MG63 (cell line): ENCODE measurements at regions not wholly inside any gene's neighbourhood (a gene's known extent, or its start where the extent isn't known, plus 50 kb on each side); places are given as distances from the start of the nearest gene placed in this dataset.

Source experiments
- DNase-seq: peaks from one replicate; pipeline ENCODE4 v3.0.0-alpha.2; 2020
- H3K27me3 ChIP-seq: fragments of 250-450 bp; sonication (Bioruptor Pico); 2 replicates; pipeline ENCODE4 v1.5.1; 2020; ENCODE audit warnings: mild to moderate bottlenecking, moderate library complexity
- H3K36me3 ChIP-seq: fragments of 250-450 bp; sonication (Bioruptor Pico); 2 replicates; pipeline ENCODE4 v1.5.1; 2020; ENCODE audit warnings: mild to moderate bottlenecking, moderate library complexity
- H3K4me3 ChIP-seq: fragments of 250-450 bp; sonication (Bioruptor Pico); 2 replicates; pipeline ENCODE4 v1.5.1; 2020; ENCODE audit warnings: mild to moderate bottlenecking, moderate library complexity
- H3K9me3 ChIP-seq: fragments of 250-450 bp; sonication (Bioruptor Pico); 2 replicates; pipeline ENCODE4 v1.5.1; 2020; ENCODE audit warnings: mild to moderate bottlenecking, moderate library complexity

DNA sequence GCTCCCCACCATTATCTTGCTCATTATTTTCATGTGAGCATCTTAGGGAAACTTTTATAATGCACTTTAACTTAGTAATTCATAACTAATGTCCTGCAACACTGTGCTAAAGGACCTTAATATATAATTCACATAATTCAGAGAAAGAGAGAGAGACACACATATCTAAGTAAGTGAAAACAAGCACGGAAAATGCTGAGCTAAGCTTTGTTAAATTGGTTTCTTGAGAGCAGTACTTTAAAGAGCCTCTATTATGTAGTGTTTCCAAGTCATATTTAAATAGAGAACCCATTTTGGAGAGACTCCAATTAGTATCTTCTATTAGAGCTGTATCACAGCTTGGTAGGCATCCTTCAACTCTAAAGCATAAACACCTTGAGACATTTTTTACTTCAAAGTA, 354.1 kb upstream of the SOX14 start:
- no peaks in the 10 kb centered on the region for H3K36me3 ChIP-seq
- no peaks in the 10 kb centered on the region for H3K9me3 ChIP-seq
- H3K4me3 ChIP-seq = no peak overlapping the region
- no peak for DNase-seq
- no peaks in the 10 kb centered on the region; the same call in 1 of the 2 replicates for H3K27me3 ChIP-seq

DNA sequence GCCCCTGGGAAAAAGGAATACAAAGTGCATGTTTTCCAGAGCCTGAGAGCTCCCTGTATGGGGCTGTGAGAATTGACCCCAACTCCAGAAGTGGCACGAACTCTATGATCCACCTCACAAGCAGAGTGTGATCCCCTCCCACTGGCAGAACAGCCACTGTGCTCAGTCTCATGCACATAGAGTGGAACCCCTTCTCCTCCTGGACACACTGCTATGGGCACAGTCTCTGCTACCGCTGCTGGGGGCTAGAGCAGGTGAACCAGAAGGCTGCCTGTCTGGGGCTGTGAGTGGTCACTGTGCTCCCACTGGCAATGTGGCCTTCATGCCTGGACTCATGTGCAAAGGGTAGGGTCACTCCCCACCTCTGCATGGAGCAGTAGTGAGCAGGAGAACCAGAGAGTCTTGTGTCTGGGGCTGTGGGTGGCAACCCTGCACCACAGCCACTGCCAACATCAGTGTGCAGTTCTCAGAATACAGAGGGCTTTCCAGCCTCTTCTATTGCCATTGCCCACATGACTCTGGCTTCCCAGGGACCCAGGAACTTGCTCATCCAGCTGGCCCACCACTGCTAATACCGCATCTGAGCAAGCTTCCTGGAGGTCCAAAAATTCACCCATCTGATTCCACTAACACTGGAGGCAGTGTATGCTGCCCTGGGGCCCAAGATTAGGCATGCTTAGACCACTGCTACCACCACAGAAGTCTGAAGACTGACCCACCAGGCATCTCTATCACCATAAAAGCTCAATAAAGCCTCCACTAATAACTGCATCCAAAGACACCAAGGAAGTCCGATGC, 343.7 kb upstream of the SOX14 start:
- no peak for DNase-seq
- Histone ChIP-seq H3K36me3 (no peaks in the 10 kb centered on the region), H3K27me3 (no peaks in the 10 kb centered on the region), H3K9me3 (no peaks in the 10 kb centered on the region), H3K4me3 (no peak overlapping the region)

DNA sequence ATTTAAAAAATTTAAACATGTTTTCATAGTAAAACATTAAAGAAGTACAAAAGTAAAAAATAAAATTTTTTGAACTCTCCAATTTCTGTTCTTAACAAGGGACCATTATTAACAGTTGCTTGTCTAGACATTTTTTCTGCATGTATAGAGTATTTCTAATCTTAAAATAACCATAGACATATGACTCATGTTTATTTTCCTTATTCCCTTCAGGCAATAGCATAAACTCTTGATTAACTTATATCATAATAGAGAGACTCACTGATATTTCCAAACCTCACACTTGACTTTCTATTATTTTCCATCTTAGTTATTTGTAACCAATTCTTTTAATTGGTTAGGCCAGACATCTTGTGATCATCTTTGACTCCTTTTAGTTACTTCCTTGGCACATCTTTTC, 325.6 kb upstream of the SOX14 start:
- H3K27me3 ChIP-seq = peaks cover 4% of the 10 kb centered on the region; the same call in 1 of the 2 replicates
- no peaks in the 10 kb centered on the region for H3K9me3 ChIP-seq
- no peak for DNase-seq
- H3K4me3 ChIP-seq = no peak overlapping the region
- H3K36me3 ChIP-seq = no peaks in the 10 kb centered on the region

DNA sequence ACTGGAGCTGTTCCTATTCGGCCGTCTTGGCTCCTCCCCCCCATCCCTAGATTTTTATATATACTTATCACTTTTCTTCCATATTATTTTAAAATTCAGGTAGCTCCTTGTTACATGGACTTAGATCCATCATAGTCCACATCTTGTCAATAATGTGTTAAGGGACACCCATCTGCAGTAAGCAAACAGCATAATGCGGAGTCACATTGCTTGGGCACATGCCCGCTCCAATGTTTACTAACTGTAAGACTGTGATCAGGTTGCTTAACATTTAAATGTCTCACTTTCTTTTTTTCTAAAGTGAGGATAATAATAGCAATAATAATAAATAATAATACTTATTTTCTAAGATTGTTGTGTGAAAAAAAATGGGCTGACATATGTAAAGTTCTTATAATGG, 303.2 kb upstream of the SOX14 start:
- H3K27me3 ChIP-seq = peaks cover 3% of the 10 kb centered on the region
- DNase-seq = no peak
- no peaks in the 10 kb centered on the region for H3K36me3 ChIP-seq
- H3K4me3 ChIP-seq = no peak overlapping the region
- no peaks in the 10 kb centered on the region for H3K9me3 ChIP-seq

DNA sequence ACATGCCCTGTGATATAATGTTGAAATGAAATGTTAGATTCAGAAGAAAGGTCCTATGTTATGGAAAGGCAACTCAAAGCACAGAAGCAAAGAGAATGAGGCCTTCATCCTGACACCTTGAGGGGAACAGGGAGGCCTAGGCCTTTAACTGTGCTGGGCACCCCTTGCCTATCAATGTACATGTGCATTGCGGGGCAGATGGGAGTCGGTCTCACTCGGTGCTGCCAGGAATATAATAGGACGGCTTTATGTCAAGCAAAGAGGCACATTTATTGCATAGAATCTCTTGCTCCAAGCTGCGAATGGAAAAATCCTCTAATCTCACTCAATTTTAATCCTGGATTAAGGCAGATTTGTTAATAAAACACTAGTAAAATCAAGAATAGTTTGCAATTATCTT, 301.0 kb upstream of the SOX14 start:
- Histone ChIP-seq H3K4me3 (no peak overlapping the region), H3K9me3 (no peaks in the 10 kb centered on the region), H3K36me3 (no peaks in the 10 kb centered on the region), H3K27me3 (peaks cover 3% of the 10 kb centered on the region)
- no peak for DNase-seq

DNA sequence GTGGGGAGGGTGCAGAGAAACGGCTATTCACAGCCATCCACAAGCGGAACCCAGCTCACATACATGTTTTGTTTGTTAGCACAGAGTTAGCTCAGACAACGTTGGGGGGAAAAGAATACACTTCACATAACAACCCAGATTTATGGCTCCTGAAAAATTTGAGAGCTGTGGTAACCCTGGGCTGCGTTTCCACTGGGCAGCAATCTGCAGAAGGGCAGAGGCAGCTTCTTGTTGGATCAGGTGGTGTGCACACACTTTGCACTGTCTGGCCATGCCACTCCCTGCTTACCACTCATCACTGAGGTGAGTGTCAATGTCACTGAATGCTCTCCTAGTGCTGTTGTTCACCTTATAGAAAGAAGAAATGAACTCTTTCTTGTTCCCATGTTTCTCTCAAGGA, 299.8 kb upstream of the SOX14 start:
- no peak for DNase-seq
- H3K4me3 ChIP-seq = no peak overlapping the region
- no peaks in the 10 kb centered on the region for H3K36me3 ChIP-seq
- no peaks in the 10 kb centered on the region for H3K9me3 ChIP-seq
- peaks cover 3% of the 10 kb centered on the region for H3K27me3 ChIP-seq

DNA sequence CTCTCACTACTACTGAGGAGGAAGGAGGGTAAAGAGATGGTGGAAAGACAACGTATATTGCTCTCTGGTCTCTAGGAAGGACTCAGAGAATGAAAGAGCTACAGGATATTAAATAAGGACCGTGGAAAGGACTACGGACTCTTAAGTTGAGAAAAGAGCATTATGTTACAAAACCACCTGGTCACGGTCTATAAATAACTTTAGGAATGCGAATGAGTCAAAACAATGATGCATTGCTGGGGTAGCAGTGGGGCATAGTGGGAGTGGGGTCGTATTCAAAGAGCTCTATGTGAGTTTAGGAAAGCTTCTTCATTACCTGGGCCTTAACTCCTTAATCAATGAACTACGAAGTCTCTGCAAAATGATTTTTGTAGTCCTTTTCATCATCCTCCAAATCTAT, 295.7 kb upstream of the SOX14 start:
- Histone ChIP-seq H3K4me3 (no peak overlapping the region), H3K36me3 (no peaks in the 10 kb centered on the region), H3K9me3 (no peaks in the 10 kb centered on the region), H3K27me3 (peaks cover 3% of the 10 kb centered on the region; the same call in 1 of the 2 replicates)
- DNase-seq = no peak

DNA sequence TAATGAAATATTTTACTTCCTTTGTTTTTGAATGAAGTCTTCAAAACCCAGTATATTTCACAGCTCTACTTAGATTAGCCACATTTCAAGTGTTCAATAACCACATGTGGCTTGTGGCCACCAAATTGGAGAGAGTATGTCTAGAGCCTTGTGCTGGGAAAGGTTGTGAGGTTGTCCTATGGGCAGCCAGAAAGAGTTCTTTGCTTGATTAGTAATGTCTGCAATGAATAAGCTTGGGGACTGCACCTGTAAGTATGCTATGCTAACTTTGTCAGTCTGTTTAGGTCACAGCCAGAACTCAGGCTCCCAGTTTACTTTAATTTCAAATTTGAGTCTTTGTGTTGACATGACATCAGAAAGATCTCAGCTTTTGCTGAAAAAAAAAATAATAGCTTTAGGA, 294.9 kb upstream of the SOX14 start:
- H3K27me3 ChIP-seq = peaks cover 3% of the 10 kb centered on the region; the same call in 1 of the 2 replicates
- H3K36me3 ChIP-seq = no peaks in the 10 kb centered on the region
- H3K4me3 ChIP-seq = no peak overlapping the region
- no peaks in the 10 kb centered on the region for H3K9me3 ChIP-seq
- no peak for DNase-seq

DNA sequence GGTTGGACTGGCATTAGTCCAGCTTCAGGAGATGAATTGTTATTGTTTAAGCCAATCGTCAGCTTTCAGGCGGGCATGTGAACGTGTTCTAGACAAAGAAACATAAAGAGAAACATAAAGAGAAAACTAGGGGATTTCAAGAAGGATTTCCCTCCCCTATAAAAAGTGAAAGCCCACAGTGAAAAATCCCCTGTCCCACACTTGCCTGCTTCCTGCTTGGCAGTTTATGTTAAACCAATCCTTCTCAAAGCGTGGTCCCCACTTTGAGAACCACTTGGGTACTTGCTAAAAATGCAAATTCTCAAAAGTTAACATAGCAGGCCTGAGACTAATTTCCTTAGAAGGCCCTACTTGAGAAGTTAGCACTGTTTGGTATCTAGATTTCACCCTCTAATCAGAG, 293.0 kb upstream of the SOX14 start:
- Histone ChIP-seq H3K9me3 (no peaks in the 10 kb centered on the region), H3K36me3 (no peaks in the 10 kb centered on the region), H3K27me3 (no peaks in the 10 kb centered on the region), H3K4me3 (no peak overlapping the region)
- DNase-seq = no peak

DNA sequence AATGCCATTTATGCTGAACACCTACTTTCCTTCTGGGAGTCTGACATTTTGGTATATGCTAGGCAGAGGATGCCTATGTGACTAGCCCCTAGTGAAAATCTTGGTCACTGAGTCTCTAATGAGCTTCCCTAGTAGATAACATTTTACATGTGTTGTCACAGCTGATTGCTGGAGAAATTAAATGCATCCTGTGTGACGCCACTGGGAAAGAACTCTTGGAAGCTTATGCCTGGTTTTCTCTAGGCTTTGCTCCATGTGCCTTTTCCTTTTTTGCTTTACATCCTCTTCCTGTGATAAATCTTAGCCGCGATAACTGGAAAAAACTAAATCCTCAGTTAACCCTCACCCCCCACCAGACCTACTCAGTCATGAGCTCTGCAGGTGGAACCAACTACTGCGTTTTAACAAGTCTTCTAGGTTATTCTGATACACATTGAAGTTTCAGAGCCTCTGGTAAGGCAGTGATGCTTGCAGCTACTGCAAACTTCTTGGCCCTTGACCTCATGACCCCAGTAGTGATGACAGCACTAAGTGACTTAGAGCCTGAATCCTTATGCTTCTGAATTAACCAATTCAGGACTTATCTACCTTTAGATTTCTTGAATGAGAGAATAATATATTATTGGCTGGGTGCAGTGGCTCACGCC, 292.4 kb upstream of the SOX14 start:
- no peak for DNase-seq
- no peaks in the 10 kb centered on the region for H3K9me3 ChIP-seq
- no peaks in the 10 kb centered on the region for H3K27me3 ChIP-seq
- no peak overlapping the region for H3K4me3 ChIP-seq
- no peaks in the 10 kb centered on the region for H3K36me3 ChIP-seq

DNA sequence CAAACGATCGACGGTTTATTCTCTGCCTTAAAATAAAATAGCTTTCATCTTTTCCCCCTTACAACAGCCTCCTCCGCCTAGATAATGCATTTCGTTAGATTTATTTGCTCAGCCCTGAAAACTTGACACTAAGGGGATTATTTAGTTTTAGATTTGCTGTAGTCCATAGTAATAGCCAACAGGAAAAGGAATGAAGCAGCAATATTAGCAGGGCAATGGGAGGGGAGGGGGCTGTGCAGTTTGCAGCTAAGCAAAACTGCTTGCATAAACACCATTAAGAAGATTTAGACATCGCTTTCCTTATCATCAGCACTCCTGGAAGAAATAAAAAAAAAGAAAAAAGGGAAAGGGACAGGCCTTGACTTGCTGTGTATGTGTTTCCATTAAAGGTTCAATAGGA, 286.5 kb upstream of the SOX14 start:
- no peak for DNase-seq
- Histone ChIP-seq H3K4me3 (no peak overlapping the region), H3K27me3 (no peaks in the 10 kb centered on the region), H3K36me3 (no peaks in the 10 kb centered on the region), H3K9me3 (0 out of 2 replicates have a peak, but pooled peaks cover 2% of the 10 kb centered on the region)

DNA sequence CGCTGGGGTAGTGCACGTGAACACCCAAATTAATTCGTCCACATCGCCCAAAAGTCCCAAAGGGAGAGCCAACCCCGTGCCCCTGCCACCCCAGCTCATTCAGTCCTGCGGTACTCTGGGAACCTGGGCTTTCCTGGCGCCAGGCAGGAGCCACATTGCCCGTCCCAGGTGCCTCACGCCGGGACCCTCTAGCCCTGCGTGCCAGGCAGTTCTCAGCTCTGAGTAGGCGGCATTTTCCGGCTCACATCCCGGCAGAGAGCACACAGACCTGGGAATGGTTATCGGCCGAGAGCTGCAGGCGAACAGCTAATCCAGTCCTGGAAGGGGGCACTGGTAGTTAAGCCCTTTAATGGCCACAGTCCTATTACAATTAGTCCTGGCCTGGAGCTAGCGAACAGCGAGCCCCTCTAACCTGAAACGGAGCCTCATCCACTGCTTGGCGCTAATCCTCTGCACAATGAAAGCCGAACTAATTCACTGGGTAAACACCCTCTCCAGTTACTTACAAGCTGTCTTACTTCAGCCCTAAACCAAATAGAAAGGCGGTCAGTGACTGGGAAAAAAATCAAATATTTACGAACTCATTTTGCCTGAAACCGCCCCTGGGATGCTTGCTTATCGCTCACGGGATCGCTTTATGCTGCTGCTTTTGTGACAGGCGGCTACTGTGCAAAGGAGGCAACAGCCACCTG, 254.6 kb upstream of the SOX14 start:
- no peak for DNase-seq
- Histone ChIP-seq H3K9me3 (no peaks in the 10 kb centered on the region), H3K4me3 (no peak overlapping the region), H3K36me3 (no peaks in the 10 kb centered on the region), H3K27me3 (peaks cover 12% of the 10 kb centered on the region)

DNA sequence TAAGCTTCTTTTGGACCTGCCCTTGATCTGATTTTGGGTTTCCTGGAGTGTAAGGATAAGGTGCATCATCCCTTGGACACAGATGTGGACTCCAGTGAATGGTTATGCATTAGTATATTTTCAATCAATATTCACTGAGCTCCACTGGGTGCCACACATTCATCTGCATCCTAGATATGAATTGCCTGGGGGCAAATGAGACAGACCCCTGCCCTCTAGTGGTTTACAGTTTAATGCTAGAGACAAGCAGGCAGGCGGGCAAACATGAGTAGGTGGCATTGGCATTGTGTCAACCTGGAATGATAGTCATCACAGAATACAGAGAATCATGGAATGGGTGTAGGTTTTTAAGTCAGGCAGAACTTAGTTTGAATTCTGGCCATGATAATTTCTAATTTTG, 252.5 kb upstream of the SOX14 start:
- Histone ChIP-seq H3K27me3 (peaks cover 12% of the 10 kb centered on the region), H3K4me3 (no peak overlapping the region), H3K9me3 (no peaks in the 10 kb centered on the region), H3K36me3 (no peaks in the 10 kb centered on the region)
- no peak for DNase-seq

DNA sequence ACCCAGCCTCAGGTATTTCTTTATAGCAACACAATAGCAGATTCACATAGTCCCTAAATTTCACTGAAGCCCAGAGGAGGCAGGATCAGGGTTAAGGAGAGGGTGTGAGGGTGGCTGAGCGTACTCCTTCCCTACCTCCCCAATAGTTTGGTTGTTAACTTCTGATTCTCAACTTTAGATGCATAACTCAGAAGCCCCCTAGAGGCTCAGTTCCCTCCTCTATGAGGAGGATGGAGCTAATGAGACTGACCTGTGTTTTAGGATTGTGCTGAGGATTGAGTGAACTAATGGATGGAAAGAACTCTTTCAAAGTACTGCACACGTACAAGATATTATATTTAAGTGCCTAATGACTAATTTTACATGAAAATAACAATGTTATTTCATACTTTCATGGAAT, 249.3 kb upstream of the SOX14 start:
- DNase-seq = no peak
- H3K36me3 ChIP-seq = no peaks in the 10 kb centered on the region
- no peak overlapping the region for H3K4me3 ChIP-seq
- peaks cover 8% of the 10 kb centered on the region for H3K27me3 ChIP-seq
- H3K9me3 ChIP-seq = no peaks in the 10 kb centered on the region

DNA sequence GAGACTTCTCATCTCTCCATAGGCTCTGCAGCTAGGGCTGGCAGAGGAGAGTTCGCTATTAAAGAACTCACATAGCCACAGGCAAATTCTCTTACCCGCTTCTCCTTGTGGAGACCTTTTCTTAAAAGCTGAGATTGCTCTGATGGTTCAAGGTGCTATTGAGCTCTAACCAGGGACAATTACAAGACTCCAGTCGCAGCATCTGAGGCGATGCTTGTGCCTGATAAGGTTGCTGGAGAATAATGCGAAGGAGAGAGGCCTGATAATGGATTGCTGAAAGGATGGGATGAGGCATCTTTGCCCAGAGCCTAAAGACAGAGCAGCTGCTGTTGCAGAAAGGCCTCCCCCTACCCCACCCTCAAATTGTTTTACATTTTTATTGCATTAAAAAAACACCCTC, 244.5 kb upstream of the SOX14 start:
- no peak for DNase-seq
- Histone ChIP-seq H3K4me3 (no peak overlapping the region), H3K27me3 (no peaks in the 10 kb centered on the region; the same call in 1 of the 2 replicates), H3K9me3 (no peaks in the 10 kb centered on the region), H3K36me3 (no peaks in the 10 kb centered on the region)

DNA sequence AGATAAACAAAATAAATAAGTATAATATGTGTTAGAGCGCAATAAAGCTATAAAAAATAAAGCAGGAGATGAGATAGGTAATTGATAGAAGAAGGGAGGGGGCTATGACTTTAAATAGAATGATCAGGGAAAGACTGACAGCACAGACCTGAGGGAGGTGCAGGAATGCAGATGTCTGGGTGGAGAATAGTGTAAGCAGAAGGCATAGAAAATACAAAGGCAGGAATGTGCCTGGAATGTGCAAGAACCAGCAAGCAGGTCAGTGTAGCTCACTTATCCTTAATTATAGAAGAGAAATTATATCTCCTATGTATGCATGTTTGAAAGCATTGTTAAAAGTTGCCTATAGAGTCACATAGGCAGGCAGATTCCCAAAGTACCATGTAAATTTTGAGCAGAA, 239.4 kb upstream of the SOX14 start:
- Histone ChIP-seq H3K36me3 (no peaks in the 10 kb centered on the region), H3K9me3 (no peaks in the 10 kb centered on the region), H3K4me3 (no peak overlapping the region), H3K27me3 (peaks cover 2% of the 10 kb centered on the region)
- DNase-seq = no peak

DNA sequence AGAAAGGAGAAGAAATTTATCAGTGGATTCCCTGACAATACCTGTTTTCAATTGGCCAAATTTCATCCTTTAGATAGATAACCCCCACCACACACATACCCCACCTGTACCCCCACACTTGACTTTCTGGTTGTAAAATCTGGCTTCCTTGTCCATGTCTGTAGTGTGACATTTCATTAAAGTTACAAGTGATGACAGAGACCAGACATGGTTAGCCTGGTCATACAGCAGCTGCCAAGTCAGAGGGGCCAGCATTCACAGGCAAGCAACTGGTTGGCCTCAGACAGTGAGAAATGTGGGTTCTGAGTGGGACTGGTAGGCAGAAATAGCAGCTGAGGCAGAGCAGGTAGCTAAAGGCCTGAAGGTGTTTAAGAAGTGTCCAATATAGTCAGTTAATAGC, 238.6 kb upstream of the SOX14 start:
- H3K9me3 ChIP-seq = no peaks in the 10 kb centered on the region
- DNase-seq = no peak

More for the DNA sequence above, 238.6 kb upstream of the SOX14 start:
- no peak overlapping the region for H3K4me3 ChIP-seq
- H3K27me3 ChIP-seq = peaks cover 2% of the 10 kb centered on the region
- no peaks in the 10 kb centered on the region for H3K36me3 ChIP-seq
